ENCODE measurements at regions not wholly inside any gene's neighbourhood (a gene's known extent, or its start where the extent isn't known, plus 50 kb on each side); places are given as distances from the start of the nearest gene placed in this dataset.

DNA sequence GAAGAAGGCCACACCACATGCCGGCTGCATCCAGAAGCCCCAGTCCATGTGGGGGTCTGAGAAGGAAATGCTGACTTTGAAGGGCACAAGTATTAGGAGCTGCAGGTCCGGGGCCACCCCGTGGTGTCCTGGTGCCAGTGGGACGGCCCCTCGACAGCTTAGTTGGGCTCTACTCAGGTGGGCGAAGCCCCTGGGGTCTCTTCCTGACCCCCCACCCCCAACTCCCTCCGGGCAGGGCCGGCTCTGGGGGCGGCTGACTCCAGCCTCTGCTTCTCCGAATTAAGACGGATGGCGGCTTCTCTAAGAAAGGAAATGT, 62.1 kb upstream of the TTC34 start:
- TF ChIP-seq CTCF (conservative IDR thresholded peaks at IDR 0.05; ENCODE audit: low read depth, low read length): no peak
- TF ChIP-seq EZH2 (IDR thresholded peaks at IDR 0.05; ENCODE audit: low read length, unreplicated experiment): no peak
- no peak for TF ChIP-seq EZH2phosphoT487 (IDR thresholded peaks at IDR 0.05; ENCODE audit: borderline replicate concordance, low read length)

Data from PC-3 (cell line).